Activated CD4-positive, CD25-positive, alpha-beta regulatory T cell treated with anti-CD3 and anti-CD28 coated beads, Interleukin-2, amount 50 U/mL, for 24 hours (primary cell): ENCODE measurements at regions not wholly inside any gene's neighbourhood (a gene's known extent, or its start where the extent isn't known, plus 50 kb on each side); places are given as distances from the start of the nearest gene placed in this dataset.
"Not testable (repeated sequence)": the region's sequence is repeated elsewhere in the genome, so short reads cannot be mapped to it uniquely, and the experiment has no call there.

ENCODE experiments used
- ATAC-seq, 2 donors: fragments of 150-1000 bp; cut with Tn5 transposase; one replicate each; pipeline ENCODE4 v1.10.0; 2021; ENCODE audit warnings: mild to moderate bottlenecking in 1 of 2, moderate library complexity in 1 of 2

DNA sequence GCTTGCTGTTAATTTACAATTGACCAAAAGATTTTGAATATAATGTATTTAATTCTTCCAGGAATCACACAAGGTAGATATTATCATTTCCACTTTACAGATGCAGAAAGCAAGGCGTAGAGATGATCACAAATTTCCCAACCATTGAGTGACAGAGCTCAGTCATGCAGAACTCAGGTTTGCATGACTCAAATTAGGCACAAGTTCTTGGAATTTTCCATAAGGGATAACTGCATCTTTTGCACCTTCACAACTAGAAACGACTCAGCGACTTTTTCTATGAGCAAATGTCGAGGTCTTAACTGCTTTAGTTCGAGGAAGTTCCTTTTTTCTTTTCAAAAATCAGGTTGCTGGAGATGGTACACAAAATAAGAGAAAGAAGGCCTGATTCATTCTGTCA is 265.5 kb upstream of the PAPPA start:
- ATAC-seq, result no peak

DNA sequence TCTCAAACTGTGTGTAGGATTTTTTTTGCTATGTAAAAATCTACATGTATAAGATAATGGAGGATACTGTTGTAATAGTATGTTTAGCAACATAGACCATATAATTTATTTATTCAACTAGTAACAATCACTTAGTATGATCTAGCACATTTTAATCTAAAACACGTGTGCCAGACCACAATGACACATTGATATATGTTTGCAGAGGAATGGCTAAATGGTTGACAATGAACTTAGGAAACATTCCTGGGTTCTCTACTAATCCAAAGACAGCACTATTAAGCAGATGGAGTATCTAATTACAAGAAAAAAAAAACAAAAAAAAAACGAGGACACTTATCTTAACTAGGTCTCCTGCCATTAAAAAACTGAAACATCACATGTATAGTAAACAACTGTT is 261.7 kb upstream of the PAPPA start:
- ATAC-seq, result no peak

DNA sequence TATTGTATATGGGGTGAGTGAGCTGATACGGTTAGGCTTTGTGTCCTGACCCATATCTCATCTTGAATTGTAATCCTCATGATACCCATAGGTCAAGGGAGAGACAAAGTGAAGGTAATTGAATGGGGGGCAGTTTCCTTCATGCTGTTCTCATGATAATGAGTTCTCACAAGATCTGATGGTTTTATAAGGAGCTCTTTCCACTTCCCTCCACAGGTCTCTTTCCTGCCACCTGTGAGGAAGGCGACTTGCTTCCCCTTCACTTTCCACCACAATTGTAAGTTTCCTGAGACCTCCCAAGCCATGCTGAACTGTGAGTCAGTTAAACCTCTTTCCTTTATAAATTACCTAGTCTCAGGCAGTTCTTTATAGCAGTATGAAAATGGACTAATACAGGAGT is 255.1 kb upstream of the PAPPA start:
- ATAC-seq, result not testable (repeated sequence)

DNA sequence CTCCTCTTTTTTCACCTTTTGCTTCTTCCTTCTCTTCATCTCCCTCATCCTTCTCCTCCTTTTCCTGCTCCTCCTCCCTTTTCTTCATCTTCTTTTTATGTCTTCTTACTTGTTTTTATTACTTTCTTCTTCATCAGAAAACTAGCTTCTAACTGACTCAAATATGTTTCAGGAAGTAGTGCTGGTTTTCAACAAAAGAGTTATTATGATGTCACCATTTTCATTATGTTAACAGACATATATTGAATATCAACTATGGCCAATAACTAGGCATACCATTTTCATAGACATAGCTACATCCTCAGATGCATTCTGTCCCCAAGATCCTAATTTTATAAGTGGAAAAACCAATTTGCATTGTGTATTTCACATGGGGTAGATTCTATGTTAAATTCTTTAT is 252.9 kb upstream of the PAPPA start:
- no peak for ATAC-seq

DNA sequence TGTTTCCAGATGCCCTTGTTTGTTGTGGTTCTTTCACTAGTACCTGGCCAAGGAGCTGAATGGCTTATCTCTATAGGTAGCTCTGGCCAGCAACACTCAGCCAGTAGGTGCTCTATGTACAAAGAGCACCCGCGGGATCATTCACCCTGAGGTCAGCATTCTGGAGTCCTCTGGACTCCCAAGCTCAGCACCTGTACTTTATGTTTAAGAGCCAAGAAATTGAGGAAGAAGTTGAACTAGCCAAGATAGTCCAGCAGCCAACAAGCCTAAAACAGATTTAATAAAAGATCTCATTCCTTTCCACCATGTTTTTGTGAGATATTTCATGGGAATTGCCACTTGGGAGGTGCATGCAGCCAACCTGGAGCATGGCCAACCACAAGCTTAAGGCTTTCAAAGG is 242.6 kb upstream of the PAPPA start:
- no peak for ATAC-seq

DNA sequence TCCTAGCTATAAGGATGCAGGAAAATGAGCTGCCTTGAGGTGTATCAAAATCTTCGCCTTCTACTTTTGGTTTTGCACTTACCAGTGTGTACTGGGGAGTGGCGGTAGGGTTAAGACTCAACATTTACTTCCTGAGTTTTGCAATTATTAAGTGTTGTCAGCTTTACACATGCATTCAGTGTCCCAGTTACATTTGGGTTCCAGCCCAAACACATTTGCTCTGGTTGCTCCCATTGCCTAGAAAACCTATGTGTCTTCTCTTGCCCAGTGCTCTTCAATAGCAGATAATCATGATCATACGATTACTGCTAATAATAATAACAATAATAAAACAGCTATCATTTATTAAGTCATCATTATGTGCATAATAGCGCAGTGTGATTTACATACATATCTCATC is 241.5 kb upstream of the PAPPA start:
- ATAC-seq, result no peak

DNA sequence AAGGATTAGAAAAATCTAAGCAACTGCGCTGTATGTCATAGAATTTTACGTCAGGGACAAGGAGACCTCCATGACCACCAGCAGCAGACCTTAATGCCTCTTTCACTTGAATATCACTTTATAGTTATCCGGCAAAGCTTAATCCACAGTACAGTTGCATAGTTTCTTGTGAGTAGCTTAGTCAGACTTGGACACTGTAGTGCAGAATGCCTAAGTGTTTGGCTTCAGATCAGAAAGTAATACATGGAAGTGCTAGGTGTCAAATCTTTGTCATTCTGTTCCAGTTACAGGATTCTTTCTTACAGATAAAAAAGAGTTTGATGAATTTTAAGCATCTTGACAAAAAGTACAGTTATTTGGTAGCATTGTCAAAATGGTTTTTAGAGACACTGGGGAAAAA is 239.9 kb upstream of the PAPPA start:
- no peak for ATAC-seq

DNA sequence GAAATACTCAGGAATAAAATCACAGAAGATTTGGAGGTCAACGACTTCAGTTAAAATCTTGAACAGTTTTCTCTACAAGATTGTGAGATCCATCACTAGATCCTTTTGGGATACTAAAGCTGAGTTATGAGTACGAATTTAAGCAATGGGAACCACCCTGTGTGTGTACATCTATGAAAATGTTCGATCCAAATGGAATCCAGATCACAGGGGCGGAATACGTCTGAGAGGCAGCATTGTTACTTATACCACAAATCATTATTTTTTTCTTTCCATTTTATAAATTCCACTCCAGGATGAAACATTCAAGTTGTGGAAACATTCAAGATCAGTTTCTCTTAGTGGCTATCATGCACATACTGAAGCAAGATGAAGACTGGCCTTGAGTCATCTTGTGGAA is 239.3 kb upstream of the PAPPA start:
- no peak for ATAC-seq

DNA sequence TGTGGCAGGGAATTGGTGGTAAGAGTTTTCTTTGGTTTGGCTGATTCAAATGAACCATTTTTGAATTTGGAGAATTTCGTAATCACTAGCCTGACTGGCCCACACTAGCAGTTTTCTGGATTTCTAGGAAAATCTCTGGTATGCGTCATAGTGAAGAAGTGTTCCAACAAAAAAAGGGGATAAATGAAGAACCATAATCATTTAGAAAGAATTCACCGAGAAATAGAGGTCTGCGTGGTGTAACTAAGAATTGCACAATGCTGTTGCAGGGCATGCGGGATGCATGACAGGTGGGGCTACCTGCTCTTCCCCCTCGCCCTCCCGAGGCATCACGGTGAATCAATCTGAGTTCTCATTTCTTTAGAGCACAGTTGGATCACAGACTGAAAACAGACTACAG is 232.3 kb upstream of the PAPPA start:
- ATAC-seq, result no peak

DNA sequence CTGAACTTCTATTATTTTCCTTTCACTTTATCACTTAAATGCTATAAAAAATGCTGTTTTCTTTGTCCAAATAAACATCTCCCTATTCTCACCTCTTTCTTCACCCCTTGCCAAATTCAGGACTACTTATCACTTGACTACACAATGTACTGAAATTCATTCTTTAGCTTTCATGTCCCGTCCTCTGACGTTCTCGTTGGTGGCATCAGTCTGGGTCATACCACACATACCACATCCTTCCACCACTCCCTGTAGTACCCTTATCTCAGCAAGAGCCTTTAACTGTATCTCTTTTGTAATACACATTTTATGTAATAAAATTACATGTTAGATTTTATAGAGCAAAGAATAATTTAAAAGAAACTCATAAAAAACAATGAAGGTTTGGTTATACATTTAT is 231.1 kb upstream of the PAPPA start:
- no peak for ATAC-seq

DNA sequence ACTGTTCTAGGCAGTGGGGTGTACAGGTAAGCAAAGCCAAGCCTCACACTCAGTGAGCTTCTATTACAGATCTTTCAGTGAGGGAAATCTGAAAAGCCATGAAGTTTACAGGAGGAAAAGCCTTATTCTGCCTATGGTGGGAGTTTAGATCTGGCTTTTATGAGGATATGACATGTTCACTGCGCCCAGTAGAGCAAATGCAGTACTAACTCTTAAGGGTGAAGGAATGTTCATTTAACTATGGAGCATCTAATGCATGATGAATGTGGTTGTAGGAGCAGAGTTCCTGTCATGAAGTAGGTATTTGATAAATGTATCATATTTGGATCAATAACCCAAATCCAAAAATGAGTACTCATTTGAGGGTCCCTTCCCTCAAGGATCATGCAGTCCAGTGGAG is 230.2 kb upstream of the PAPPA start:
- no peak for ATAC-seq

DNA sequence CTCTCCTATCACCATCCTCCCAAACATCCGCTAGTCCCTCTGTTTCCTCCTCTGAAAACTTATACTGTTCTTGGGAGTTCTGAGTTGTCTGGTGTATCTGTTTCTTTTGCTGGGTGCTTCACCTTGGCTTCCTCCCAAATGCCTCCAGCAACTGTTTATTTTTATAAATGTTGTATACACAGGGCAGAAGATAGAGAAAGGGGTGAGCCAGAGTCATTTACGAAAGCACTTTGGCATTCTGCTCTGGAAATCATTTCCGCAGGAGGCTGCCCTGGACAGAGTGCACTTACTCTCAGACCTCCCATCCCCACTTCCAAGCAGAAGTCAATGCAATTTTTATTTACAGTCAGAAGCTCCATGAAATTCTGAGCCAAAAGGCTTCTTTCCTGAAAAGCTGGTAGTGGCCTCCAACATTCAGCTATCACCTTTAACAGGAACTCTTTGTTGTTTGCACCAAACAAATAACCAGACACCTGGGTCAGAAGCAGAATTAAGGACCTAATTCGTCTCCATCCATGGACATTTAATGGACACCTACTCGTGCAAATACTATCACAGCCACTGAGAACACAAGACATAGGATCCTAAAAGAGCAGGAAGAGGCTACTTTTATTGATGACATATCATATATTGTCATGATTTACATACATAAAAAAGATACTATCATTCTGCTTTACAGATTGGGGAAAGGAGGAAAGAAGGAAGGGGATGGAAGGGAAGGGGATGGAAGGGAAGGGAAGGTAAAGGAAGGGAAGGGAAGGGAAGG is 229.5 kb upstream of the PAPPA start:
- no peak for ATAC-seq

DNA sequence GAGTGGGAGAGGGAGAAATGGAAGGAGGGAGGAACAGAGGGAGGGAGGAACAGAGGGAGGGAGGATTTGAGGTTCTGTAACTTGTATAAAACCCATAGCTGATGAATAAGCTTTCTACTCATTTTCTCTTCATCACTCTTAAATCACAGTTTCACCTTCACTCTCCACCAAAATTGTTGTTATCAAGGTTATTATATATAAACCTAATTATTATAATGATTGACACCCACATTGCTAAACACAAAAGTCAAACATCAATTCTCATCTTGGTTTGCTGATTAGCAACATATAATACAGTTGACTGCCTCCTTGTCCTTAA is 229.0 kb upstream of the PAPPA start:
- ATAC-seq, result no peak

DNA sequence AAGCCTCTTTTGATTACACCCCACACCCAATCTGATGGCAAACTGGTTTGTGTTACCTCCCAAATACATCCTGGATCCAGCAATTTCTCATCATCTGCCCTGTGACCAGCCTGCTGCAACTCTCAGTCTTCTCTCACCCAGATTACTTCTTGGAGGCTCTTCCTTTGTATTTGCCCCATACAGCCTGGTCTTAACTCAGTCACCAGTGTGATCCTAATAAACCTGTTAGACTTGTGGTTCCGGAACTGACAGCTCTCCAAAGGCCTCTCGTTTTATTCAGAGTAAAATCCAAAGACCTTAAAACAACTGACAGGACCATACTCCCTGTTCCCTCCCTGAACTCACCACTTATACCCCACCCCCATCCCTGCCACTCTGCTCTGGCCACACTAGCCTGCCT is 228.2 kb upstream of the PAPPA start:
- no peak for ATAC-seq

DNA sequence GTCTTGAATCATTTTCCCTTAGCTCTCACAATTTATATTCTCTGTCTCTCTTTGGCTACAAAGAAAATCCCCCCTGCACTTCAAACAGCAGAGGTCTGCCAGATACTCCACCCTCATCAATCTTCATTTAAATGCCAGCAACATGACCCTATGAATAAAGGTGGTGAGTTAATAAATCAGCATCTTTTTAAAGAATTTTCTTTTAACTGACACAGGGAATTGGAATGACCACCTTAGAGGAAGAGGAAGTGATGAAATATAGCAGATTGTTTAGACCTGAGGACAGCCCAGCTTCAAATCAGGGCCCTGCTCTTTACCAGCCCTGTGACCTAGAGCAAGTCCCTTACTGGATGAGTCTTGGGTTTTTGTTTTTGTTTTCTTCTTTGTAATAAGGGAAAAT is 223.1 kb upstream of the PAPPA start:
- ATAC-seq, result no peak

DNA sequence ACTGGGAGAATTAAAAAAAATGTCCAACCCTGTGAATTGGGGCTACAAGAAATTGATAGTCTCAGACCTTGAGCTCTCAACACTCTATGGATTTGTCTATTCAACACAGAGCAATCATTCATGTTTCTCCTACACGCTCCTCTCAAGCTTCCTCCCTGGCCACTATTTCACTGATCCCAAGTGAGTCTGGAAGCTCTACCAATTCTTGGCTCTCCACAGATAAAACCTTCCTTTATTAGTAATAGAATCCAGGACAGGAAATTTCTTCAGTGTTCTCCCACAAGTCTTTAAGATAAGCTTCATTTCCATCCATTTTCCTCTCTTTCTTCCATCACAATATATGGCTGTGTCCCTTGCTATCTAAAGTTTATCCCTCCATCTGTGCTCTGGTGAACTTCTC is 215.1 kb upstream of the PAPPA start:
- no peak for ATAC-seq

DNA sequence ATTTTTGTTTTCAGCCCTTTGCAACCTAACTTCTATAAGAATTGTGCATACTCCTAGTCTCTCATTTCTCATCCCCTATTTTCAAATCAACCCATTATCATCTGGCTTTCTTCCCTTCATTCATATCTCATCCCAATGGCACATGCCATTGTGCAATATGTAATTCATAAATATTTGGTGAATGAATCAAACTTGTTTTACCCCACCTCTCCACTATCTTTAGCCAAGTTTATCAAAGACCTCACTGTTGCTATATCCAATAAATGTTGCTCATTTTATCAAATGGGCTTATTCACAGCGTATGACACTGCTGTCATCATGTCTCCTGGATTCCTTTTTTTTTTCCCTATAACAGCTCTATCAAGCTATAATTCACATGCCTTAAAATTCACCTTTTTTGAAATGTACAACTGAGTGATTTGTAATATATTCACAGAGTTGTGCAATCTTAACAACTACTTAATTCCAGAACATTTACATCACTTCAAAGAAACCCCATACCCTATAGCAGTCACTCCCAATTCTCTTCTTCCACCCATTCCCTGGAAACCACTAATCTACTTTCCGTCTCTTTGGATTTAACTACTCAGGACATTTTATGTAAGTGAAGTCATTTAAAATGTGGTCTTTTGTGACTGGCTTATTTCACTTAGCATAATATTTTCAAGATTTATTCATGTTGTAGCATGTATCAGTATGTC is 214.4 kb upstream of the PAPPA start:
- no peak for ATAC-seq

DNA sequence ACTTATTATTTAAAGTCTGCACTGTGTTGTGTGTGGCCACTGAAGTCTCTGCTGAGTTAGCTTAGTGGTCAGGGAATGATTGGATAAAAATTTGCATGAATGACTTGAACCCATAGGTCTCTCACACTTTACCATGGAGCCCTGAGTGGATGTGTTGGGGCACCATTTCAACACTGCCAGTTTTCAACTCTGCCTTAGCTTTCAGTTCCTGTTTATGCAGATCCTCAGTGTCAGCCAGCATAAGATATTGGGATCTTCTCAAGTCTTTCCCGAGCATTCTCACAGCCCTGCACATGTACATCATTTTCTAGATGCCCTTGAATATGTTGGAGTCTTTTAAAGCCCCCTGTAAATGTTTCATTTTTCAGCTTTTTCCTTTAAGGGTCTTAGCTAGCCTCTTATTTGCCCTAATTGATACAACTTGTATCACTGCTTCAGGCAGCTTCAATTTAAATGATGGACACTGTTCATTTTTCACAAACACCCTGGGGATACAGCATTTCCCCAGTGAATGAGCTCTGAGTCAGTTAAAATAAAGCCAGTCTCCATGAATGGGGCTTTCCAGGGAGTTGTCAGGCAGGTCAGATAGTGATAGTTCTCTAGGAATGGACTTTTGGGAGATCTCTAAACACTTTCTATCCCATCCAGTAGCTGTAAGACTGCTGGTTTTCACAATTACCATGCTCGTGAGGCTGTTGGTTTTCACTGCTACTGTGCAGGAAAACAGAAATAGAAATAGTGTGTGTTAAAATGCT is 211.9 kb upstream of the PAPPA start:
- no peak for ATAC-seq

DNA sequence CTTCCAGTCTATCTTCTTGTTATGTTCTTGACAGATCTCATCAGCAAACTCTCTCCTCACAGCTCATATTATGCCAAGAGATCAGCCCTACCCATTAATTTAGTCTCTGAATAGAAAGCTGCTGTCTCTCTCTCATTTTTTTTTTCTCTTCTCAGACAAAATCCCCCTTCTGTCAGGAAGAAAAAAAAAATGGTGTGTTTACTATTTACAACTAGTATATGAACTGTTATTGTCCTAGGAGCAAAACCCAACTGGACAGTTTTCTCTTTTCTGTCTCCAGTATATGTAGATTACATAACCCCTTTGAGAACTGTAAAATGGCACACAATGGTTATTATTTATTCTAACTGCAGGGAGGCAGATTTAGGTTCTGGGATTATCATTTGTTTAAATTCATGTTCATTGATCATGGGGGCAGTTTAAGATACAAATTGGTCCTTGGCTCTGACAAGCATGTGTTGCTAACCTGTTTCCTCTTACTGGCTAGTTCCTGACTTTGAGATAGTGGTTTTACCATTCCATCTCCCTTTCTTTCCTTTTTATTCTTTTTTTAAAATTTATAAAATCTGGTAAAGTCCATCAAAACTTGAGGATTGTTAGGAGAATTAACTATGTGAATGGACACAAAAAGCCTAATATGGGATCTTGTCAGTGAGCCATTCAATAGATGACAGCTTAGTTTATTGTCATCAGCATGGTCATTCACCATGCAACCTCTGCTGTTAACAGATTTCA is 210.0 kb upstream of the PAPPA start:
- no peak for ATAC-seq

DNA sequence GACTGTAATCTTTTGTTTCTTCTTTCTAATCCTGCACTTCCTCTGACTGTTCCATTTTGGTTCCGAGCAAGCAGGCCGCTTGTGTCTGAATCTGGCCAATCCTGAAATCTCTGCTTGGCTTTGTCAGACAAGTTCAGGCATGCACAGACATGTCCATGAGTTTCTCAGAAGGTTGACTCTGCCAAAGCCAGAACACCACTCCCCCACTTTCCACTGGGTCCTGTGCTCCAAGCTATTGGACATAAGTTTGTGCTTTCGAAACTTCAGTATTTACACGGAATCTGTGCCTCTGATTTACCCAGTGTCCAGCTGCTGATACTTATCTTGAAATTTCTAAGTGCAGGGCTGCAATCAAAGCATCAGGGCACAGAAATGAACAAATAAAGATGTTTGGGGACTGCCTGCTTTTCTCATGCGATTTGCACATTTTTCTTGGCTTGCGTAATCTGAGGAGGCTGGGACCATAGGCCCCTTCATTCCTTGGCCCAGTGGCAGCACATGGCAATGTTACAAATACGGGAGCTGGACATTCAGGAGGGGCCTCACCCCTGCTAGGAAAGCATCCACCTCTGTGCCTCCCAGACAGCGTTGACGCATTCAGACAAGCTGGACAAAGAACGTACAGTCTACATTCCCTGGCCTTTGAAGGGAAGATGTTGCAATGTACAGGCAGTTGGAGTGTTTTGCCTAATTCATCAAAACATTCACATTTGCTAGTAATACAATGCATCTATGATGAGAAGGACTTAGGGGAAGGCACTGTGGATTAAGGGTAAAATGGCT is 209.2 kb upstream of the PAPPA start:
- no peak for ATAC-seq

DNA sequence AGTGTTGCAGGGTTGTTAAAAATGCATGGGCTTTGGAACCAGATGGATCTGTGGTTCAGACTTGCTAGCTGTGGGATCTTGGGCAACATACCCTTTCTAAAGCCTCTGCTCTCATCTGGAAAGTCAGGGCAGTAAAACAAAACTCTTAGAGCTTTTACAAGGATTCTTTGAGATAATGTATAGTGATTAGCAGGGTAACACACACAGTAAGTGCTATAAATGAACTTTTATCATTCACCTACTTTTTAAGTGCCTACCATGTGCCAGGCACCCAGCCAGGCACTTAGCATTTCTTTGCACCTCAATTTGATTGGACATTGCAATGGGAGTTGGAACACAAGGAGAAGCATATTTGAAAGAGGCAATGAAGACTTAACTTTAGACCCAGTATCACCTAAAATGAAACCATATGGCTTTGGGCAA is 208.6 kb upstream of the PAPPA start:
- no peak for ATAC-seq

DNA sequence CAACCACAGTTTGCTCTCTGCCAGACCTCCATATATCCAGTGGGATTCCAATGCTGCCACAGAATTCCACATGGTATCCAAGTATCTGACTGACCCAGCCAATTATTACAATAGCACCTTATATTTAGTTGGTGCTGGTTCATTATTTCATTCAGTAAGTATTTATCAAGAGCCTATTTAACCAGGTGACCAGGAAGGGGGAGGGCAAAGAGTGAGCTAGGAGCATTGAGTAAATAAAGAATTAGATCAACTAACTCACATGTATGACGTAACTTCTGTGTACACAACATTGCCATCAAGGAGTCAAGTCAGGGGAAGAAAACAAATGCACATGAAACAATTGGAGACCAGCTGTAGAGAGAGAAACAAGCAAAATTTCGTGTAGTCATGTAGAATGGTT is 207.1 kb upstream of the PAPPA start:
- no peak for ATAC-seq

DNA sequence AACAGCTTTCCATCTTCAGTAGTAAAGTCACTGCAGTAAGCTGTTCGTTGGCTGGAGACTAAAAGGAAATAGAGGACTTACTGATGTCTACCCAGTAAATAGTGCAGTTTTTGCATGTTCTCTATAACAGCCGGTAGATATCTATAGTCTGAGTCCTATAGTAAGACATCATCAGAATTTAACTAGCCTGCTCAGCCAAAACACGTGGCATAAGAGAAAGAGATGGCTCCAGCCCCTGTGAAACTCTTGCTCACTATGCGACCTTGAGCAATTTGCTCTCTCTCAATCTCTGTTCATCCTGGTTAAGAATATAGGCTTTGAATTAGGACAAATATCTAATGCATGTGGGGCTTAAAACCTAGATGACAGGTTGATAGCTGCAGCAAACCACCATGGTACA is 201.6 kb upstream of the PAPPA start:
- no peak for ATAC-seq
